DOHH2 (cell line): ENCODE measurements at regions not wholly inside any gene's neighbourhood (a gene's known extent, or its start where the extent isn't known, plus 50 kb on each side); places are given as distances from the start of the nearest gene placed in this dataset.

Experiments
- H3F3A ChIP-seq: fragments of 200-600 bp; sonication (generic), shearing (Covaris generic); 2 replicates; pipeline ENCODE4 v1.6.0; 2016; ENCODE audit warnings: antibody characterized with exemption, mild to moderate bottlenecking; ENCODE audit not compliant: control insufficient read depth, insufficient read depth
- H3K27ac ChIP-seq: fragments of 200-600 bp; sonication (generic); 2 replicates; pipeline ENCODE4 v1.5.1; 2014; ENCODE audit warnings: low read depth, mild to moderate bottlenecking, low read length, moderate library complexity
- H3K27me3 ChIP-seq: fragments of 200-600 bp; sonication (generic); 2 replicates; pipeline ENCODE4 v1.6.1; 2014; ENCODE audit warnings: mild to moderate bottlenecking, low read length, mixed read lengths; ENCODE audit not compliant: control insufficient read depth
- H3K36me3 ChIP-seq: fragments of 200-600 bp; sonication (generic); 2 replicates; pipeline ENCODE4 v1.6.1; 2014; ENCODE audit warnings: mild to moderate bottlenecking, low read length, moderate library complexity, mixed read lengths; ENCODE audit not compliant: control insufficient read depth
- H3K4me1 ChIP-seq: fragments of 200-600 bp; sonication (generic); 2 replicates; pipeline ENCODE4 v1.6.1; 2014; ENCODE audit warnings: mild to moderate bottlenecking, low read length, mixed read lengths; ENCODE audit not compliant: control insufficient read depth
- H3K4me2 ChIP-seq: fragments of 200-600 bp; sonication (generic); 2 replicates; pipeline ENCODE4 v1.6.0; 2014; ENCODE audit warnings: mild to moderate bottlenecking, low read length, moderate library complexity
- H3K4me3 ChIP-seq: fragments of 200-600 bp; sonication (generic); 2 replicates; pipeline ENCODE4 v1.5.1; 2014; ENCODE audit warnings: mild to moderate bottlenecking, low read length, mixed read lengths
- H3K79me2 ChIP-seq: fragments of 200-600 bp; sonication (generic); 2 replicates; pipeline ENCODE4 v1.6.1; 2014; ENCODE audit warnings: mild to moderate bottlenecking, low read length, mixed read lengths; ENCODE audit not compliant: control insufficient read depth
- H3K9me2 ChIP-seq: fragments of 200-600 bp; sonication (generic); replicated peaks from 2 replicates; pipeline ENCODE4 v1.6.1; 2014; ENCODE audit warnings: mild to moderate bottlenecking, low read length, mixed read lengths; ENCODE audit not compliant: control insufficient read depth
- H3K9me3 ChIP-seq: fragments of 200-600 bp; sonication (generic); 2 replicates; pipeline ENCODE4 v1.6.1; 2014; ENCODE audit warnings: antibody characterized with exemption, low read length, mixed read lengths; ENCODE audit not compliant: control insufficient read depth, insufficient read depth
- H4K20me1 ChIP-seq: fragments of 200-600 bp; sonication (generic); 2 replicates; pipeline ENCODE4 v1.6.0; 2014; ENCODE audit warnings: low read depth, mild to moderate bottlenecking, antibody characterized with exemption, low read length, moderate library complexity; ENCODE audit not compliant: control insufficient read depth, insufficient read depth
- CTCF ChIP-seq: fragments of 200-600 bp; sonication (generic); IDR thresholded peaks from one replicate; pipeline ENCODE4 v1.5.1; 2014; ENCODE audit warnings: antibody characterized with exemption, mild to moderate bottlenecking, low read depth, low read length; ENCODE audit not compliant: poor library complexity, severe bottlenecking
- EZH2phosphoT487 ChIP-seq: fragments of 200-600 bp; sonication (generic); IDR thresholded peaks from 2 replicates; pipeline ENCODE4 v1.6.1; 2017; ENCODE audit warnings: borderline replicate concordance, mild to moderate bottlenecking, antibody characterized with exemption, low read length, moderate library complexity, mixed read lengths

DNA sequence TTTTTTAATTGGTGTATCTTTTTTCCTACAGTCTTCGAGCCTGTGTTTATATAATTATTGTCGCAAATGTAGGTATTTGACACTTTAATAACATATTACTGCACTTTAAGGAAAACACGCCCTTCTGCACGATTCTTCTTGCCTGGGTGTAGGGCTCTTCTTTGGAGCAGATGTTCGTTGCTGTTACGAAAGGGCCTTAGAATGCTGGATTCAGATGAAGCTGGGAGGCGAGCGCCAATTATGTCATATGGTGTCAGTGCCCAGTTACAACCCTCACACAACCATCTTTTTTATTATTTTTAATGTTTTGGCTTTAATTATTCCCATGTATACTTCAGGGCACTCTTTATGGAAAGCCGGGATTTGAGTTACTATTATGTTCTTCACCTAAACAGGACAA, 553.0 kb downstream of the EBF1 start:
- no peaks in the 10 kb centered on the region for H3K27me3 ChIP-seq
- H3K27ac ChIP-seq: no peak overlapping the region
- H4K20me1 ChIP-seq: no peaks in the 10 kb centered on the region
- H3K4me3 ChIP-seq: no peak overlapping the region
- H3K4me1 ChIP-seq: peaks cover 14% of the 10 kb centered on the region
- H3K79me2 ChIP-seq: no peaks in the 10 kb centered on the region
- H3K9me3 ChIP-seq: 0 out of 2 replicates have a peak, but pooled peaks cover 5% of the 10 kb centered on the region
- H3F3A ChIP-seq: no peaks in the 10 kb centered on the region
- no peak overlapping the region for H3K4me2 ChIP-seq
- TF ChIP-seq CTCF (no peak), EZH2phosphoT487 (no peak)
- H3K9me2 ChIP-seq: no peaks in the 10 kb centered on the region
- no peaks in the 10 kb centered on the region for H3K36me3 ChIP-seq

DNA sequence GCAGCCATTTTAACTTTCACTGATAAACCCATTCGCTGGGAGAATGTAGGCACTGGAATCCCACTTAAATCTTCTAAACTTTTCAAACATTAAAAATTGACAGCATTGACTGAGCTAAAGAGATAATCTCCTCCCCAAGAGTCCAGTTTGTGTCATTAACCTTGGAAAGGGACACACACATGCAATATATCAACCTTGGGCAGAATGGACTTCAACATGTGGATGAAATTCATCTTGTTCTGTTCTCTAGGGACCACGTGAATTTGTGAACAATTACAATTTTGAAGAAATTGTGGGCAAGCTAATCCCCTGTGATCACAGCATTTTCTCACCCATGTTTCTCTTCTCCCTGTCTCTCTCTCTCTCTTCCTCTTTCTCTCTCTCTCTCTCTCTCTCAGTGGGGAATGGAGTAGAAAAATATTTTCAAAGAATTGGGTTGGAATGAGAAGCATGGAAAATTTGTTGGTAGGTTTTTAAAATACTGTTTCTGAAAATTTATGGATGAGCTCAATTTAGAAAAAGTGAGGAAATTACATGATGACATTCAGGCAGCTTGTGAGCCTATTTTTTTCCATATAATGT, 553.7 kb downstream of the EBF1 start:
- H3K36me3 ChIP-seq: no peaks in the 10 kb centered on the region
- H3K79me2 ChIP-seq: no peaks in the 10 kb centered on the region
- 0 out of 2 replicates have a peak, but pooled peaks cover 5% of the 10 kb centered on the region for H3K9me3 ChIP-seq
- H3K27ac ChIP-seq: no peak overlapping the region
- peaks cover 14% of the 10 kb centered on the region for H3K4me1 ChIP-seq
- TF ChIP-seq EZH2phosphoT487 (no peak), CTCF (no peak)
- H4K20me1 ChIP-seq: no peaks in the 10 kb centered on the region
- H3K9me2 ChIP-seq: no peaks in the 10 kb centered on the region
- no peaks in the 10 kb centered on the region for H3F3A ChIP-seq
- H3K27me3 ChIP-seq: no peaks in the 10 kb centered on the region
- no peak overlapping the region for H3K4me2 ChIP-seq
- H3K4me3 ChIP-seq: no peak overlapping the region

DNA sequence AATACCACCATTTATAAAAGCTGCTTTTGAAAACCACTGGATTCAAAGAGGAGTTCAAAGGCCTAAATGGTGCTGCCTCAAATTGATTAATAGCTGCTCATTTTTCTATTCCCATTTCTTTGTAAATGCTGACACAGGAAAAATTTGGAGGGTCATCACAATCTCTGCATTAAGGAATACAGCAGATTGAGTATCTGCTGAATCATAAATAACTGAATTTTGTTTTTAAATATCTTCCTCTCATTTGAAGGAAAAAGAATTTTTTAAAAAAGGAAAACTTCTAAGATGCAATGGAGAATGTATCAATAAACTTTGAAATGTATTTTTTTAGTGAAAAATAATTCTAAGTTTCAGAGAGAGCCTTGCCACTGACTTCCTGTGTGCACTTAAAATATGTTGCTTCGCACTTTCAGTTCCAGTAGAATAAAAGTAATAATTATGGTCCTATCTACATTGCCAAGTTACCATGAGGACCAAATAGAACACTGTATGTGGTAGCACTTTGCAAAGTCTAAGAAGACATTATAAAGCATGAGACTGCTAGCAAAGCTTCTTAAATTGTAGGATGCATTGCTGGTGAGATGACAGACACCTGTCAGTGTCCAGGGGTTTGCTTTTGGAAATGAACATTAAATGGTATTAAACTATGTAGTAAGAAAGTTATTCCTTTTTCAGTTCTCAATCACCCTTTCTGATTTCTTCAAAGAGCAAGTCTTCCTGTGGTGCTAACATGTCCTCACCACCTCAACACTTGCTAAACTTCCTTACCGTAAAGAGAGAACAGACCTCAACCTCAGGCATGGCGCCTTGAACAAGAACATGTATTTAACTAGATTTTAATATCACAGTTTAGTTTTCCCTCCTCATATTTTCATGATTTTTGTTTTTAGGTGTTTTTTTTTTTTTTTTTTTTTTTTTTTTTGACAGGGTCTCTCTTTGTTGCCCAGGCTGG, 555.1 kb downstream of the EBF1 start:
- Histone ChIP-seq H3K4me1 (peaks cover 14% of the 10 kb centered on the region), H3K4me2 (no peak overlapping the region), H3K27ac (no peak overlapping the region)

More for the DNA sequence above, 555.1 kb downstream of the EBF1 start:
- Histone ChIP-seq H3K79me2 (no peaks in the 10 kb centered on the region), H3F3A (no peaks in the 10 kb centered on the region), H3K9me2 (no peaks in the 10 kb centered on the region), H3K4me3 (no peak overlapping the region), H4K20me1 (no peaks in the 10 kb centered on the region), H3K27me3 (no peaks in the 10 kb centered on the region), H3K9me3 (0 out of 2 replicates have a peak, but pooled peaks cover 5% of the 10 kb centered on the region), H3K36me3 (no peaks in the 10 kb centered on the region)
- TF ChIP-seq CTCF: no peak
- TF ChIP-seq EZH2phosphoT487: no peak
